ENCODE measurements at regions not wholly inside any gene's neighbourhood (a gene's known extent, or its start where the extent isn't known, plus 50 kb on each side); places are given as distances from the start of the nearest gene placed in this dataset.
"Not testable (repeated sequence)": the region's sequence is repeated elsewhere in the genome, so short reads cannot be mapped to it uniquely, and the experiment has no call there.

DNA sequence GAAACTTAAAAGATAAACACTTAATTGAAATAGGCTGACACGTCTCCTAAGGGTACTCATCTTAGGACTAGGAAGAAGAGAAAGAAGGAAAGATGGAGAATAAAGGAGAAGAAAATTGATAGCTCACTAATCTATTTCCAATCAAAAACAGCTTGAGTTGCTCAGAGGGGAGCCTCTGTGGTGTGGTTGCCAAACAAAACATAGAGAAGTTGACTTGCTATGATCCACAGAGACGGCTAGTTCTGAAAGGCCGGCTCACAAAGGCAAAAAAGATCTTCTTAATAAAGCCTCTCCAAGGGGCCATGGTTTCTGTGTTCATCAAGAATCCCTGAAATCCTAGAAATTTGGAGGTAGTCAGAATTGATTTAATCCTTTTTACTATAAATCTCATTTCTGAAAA lies 644.1 kb downstream of the LMO4 start:
- no peak for DNase-seq

DNA sequence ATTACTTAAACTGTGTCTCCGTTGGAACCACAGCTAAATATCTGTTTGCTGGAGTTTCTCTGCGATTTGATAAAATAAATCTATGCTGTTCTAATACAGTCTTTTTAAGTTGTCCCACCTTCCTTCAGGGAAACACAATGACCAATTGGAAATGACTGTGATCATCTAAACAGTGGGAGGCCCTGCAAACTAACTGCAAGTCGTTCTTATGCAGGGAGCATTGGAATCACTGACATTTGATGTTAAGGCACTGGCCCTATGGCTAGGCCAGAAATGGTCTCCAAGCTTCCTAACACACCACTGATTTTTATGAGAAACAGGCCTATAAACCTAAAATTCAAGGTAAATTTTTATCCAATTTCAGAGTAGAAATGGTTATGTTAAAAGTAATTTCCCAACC lies 645.2 kb downstream of the LMO4 start:
- no peak for DNase-seq

DNA sequence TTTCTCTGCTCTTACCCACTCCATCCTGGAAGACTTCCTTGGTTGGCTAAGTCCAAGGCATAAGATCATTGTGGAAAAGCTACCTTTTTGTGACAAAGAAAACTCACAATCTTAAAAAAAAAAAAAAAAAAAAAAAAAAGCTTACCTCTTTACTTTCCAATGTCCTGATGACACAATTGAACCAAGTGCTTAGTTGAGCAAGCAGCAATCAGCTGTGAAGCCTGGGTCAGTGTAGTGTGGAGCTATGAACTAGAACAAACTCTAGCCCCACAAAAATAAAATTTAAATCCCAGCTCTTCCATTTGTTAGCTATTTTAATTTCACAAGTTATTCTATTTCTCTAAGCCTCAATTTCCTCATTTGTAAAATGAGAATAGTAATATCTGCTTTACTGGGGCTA lies 647.6 kb downstream of the LMO4 start:
- no peak for DNase-seq

DNA sequence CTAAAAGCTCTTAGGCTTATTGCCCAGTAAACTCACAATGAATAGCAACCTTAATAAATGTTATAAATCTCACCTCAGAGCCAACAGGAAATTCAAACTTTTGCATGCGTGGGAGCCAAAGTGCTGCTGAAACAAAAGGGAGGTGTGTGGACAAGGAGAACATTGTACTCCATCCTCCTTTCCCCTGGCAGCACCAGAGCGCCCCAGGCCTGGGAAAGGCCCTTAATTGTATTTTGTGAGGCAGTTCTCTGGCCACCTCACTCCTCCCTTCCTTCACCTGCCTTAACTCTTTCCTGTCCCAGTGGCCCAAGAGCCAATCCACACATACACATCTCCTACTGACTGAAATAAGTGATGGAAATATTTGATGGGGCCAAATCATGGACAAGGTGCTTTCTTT lies 648.5 kb downstream of the LMO4 start:
- no peak for DNase-seq

DNA sequence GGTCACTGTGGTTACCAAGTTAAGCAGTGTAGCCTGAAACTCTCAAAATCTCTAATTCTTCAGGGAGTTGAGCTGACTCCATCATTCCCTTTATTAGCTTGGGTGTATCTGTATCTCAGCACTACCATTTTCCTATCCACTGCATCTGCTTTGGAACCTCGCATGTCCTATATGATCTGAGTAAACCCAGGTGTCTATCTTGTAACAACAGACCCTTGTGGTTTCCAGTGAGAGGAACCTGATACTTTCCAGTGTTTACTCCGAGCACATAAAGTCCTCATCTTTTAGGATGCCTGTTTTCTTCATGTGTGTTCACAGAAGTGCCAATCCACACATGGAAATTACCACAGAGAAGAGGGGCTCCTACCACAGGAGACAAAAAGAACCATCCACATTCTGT lies 650.4 kb downstream of the LMO4 start:
- no peak for DNase-seq

DNA sequence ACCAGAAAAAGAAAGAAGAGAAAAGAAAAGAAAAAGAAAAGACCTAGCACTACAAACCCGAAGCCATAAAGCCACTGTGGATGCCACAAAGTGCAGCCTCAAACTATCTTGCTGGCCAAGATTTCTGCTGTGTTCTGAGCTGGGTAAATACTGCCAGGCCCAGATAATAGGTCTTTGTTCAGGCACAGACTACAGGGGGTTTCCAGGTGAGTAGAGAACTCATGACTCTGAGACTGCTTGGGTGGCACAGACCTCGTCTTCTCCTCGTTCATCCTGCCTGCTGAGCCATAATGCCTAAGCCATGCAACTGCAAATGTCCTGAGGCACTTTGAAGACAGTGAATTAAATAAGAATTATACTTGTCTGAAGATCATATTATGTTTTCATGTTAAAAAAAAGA lies 651.8 kb downstream of the LMO4 start:
- DNase-seq = no peak

DNA sequence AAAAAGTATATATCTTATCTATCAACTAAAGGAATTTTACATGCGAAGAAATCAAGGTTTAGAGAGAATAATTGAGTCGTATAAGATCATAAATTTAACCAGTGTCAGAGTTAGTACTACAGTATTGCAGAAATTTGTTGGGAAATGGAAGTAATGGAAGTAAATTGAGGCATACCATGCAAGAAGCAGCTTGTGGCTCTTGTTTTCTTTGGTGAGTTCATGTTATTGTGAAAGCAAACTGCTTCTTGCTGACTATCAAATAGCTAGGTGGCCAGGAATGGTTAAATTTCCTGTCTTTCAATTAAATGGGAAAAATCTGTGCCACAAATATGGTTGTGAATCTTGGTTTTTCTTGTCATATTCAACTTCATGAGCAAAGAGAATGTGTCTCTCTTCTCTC lies 652.7 kb downstream of the LMO4 start:
- DNase-seq = no peak

DNA sequence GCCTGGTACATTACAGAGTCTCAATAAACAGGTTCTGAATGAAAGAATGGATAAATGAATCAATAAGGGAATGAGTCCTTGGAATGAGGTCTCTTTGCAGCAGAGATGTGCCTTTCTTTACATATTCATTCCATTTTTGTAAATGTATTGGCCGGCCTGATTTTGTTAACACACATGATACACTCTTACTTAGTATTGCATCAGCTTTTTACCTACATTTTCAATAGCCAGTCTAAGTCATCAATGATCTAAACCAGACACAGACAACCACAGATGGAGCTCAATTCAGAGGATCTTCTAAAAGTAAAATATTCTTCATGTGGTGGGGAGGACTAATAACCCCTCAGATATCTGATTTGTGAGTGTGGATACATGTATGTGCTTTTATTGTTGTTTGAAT lies 653.1 kb downstream of the LMO4 start:
- DNase-seq = no peak

DNA sequence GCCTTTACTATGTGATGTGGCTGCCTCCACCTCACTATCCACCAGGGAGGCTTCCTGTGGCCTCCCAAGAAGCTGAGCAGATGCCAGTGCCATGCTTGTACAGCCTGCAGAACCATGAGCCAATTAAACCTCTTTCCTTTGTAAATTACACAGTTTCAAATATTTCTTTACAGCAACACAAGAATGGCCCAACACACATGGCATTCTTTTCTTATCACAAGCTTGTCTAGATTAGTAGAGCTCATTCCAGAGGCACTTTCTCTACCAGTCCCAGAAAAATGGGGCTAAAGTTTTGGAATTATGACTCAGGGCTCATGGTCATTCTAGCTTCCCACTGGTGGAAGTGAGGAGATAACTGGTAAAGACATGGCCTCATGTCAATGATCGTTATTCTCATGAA lies 655.2 kb downstream of the LMO4 start:
- no peak for DNase-seq

DNA sequence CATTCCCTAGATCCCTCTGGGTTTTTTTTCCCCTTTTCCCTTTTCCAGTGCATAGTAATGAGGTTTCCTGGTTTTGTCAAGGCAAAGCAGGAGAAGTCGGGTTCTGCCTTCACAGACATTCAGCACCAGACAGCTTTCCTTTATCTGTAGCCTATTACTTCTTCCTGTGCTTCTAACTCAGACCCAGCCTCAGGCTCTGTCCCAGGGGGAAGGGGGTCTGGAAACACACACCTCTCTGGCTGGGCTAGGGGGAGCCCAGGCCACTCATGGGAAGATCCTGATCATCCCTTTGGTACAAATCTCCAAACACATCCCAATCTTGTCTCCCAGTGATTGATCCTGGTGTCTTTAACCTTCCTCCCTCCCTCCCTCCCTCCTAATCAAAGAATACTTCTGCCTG lies 656.4 kb downstream of the LMO4 start:
- no peak for DNase-seq

DNA sequence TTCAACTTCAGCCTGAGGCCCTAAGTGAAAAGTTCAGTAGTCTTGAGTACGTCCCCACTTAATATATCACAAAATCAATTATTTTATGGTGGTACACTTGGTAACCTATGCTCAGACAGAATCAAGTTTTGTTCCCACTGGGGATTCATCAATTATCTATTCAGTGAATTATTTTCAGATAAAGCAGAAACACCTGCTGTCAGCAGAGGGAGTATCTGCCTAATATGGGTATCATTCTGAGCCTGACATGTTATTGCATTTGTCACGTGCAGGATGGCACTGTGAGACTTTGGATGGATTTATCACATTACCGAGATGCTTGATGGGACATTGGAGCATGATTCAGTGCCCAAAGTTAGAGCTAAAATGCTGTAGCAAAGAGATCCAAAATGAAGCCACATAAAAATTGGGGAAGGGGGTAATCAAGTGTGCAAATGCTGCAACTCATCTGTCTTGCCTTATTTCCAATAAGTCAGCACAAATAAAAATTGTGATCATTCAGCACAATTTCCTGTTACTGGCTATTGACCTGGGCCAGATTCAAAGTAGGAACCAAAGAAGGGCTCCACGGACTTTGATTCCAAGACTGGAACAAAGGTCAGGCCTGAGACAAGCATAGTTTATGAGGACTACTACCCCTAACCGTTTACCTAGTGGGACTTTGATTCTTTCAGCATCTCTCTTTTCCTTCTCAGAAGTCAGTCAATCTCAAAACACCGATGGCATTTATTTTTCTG lies 657.6 kb downstream of the LMO4 start:
- DNase-seq = no peak

DNA sequence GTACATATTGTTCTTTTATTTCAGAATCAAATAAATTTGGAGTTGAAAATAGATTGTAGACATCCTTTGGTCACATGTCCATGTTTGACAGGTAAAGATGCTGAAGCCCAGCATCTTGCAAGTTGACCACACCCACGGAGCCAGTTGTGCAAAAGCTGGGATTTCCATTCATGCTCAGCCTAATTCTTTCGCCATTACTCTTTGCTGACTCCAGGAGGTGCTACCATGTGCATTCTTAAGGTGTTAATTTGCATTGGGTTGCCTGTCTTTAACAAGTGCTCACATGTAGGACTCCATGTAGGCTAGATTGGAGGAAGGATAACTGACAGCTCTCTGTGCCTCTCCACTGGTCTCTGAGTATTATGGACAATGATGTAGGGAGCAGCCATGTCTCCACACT lies 660.7 kb downstream of the LMO4 start:
- DNase-seq = no peak

DNA sequence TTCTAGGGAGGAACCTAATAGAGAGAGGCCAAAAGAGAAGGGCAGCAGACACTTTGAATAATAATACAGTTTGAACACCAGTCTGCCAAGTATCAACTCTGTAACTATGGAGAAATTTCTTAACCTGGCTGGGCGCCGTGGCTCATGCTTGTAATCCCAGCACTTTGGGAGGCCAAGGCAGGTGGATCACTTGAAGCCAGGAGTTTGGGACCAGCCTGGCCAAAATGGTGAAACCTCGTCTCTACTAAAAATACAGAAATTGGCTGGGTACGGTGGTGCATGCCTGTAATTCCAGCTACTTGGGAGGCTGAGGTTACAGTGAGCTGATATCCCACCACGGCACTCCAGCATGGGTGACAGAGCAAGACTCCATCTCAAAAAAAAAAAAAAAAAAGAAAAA lies 663.9 kb downstream of the LMO4 start:
- not testable (repeated sequence) for DNase-seq

DNA sequence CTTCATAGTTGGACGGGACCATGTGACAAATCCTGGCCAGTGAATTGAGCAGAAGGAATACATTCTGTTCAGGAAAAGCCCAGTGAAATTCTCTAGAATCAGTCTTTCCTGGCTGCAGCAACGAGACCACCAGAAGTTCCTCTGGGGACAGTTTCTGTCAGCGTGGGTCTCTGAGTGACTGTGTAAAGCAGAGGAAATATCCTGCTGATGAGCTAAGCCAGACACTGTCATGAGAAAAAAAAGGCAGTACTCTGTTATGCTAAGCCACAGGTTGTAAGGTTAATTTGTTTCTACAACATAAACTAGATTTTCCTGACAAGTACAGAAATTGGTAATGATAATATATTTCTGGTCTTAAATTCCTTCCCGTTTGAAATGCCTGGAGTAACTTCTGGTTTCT lies 664.4 kb downstream of the LMO4 start:
- no peak for DNase-seq

DNA sequence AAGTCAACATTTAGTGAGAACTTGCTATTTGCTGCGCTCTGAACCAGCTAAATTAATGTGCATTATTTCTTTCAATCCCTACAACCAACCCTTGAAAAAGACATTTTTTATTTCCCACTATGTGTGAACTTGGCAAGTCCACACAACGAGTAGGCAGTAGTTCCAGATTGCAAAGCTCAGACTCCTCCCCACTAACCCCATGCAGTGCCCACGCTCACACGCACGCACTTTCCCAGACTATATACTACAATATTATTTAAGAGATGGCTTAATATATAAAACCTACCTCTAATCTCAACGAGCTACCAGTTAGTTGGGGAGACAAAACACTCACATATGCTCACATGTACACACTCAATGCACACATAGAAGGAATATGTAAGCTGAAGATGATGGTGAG lies 671.2 kb downstream of the LMO4 start:
- no peak for DNase-seq

DNA sequence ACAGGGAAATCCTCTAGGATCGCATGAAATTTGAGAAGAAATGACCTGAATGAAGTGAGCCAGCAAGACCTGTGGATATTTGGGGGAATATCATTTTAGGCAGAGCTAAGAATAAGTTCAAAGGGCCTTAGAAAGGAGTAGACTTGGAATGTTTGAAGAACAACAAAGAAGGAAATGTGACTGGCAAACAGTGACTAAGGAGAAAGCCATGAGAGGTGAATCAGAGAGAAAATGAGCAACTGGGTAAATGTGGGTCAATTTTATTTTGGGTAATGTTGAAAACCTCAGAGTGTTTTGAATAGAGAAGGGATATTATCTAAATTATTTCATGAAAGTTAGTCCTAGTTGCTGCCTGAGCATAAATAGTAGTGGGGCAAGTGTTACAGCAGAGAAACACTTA lies 672.8 kb downstream of the LMO4 start:
- no peak for DNase-seq

DNA sequence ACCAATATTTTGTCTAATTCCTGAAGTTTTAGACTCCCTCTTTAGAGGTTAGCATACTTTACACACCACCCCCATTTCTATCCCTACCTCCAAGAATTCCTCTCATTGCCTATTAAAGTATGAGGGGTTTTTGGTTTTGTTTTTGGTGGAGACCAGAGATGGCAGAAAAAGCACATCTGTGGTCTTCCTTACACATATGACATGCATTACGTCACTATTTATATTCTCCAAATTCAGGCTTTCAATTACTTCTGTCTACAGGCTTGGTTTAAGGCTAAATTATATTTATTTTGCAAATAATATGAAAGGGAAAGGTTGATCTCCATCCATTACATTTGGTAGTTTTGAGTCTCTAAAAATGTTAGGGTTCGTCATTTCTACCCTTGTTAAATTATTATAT lies 674.6 kb downstream of the LMO4 start:
- DNase-seq = no peak

DNA sequence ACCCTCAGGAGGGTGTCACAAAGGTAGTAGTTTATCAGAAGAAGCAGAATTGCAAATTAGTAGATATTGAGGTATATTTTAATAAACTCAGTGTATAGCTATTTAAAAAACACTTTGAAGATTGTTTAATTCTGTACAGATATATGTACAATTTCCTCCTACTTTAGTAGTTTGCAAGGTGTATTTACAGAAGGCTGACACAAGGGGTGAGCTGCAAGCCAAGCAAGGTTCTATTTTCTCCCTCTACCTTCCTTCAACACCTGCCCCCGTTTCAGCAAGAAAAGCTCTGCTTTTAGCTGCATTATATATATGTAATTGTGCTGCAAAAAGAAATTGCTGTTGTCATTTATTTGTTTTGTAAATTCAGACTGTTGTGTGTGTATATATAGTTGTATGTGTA lies 674.2 kb upstream of the PKN2 start:
- DNase-seq = no peak

DNA sequence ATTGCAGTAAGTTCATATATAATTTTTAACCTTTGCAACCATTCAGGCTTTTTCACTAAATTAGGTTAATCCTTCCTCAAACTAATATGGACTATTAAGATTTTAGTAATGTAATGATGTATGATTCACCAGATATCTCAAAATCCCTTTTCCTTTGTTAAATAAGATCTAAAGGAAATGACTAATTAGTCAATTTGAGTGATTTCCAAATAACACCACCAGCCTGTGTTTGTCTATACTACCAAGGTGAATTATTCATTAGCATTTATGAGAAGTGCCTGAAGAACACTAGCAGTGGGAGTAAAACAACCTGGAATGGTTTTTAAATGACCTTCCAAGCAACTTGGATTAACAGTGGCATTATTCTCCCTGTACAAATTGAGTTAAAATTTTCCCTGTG lies 670.6 kb upstream of the PKN2 start:
- no peak for DNase-seq

DNA sequence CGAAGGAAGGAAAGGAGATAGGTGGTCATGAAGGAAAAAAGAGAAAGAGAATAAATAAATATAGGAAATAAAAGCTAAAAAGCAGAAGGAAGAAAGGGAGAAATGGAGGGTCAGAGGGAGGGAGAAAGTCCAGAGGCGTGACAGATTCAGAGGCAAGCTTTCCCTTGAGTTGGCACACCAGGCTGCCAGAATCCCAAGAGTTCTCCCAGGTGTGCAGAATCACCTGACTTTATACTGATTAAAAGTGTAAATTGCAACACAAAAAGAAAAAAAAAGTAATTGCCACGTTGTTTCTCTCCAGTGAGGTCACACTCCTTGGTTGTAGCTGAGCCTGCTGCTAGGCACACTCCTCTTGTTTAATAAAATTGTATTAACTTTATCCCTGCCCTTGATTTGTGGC lies 669.9 kb upstream of the PKN2 start:
- no peak for DNase-seq

DNA sequence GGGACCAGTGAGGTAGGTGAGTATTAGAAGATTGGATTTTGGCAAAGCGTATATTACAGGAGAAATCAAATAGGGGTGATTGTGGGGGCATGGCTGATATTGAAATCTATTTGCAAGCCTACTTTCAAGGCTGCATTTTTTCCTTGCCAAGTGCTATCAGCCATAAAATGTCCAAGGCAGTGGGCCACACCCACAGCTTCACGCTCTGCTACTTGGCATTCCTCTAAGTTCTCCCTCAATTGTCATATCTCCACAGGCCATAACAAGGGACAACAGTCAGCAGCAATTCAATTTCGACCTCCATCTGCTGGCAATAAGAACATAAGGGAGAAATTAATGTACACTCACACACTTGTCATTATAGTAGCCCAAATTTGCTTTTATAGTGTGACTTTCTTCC lies 667.1 kb upstream of the PKN2 start:
- no peak for DNase-seq

DNA sequence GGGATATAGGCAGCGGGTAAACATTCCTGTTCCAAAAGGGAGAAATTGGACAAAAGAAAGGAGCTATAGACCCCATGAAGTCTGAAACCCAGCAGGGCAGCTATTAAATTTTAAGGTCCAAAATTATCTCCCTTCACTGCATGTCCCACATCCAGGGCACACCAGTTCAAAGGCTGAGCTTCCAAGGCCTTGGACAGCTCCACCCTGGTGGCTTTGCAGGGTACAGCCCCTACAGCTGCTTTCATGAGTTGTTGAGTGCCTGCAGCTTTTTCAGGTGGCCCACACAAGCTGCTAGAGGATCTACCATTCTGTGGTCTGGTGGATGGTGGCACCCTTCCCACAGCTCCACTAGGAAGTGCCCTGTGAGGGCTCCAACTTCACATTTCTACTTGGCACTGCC lies 662.5 kb upstream of the PKN2 start:
- no peak for DNase-seq

DNA sequence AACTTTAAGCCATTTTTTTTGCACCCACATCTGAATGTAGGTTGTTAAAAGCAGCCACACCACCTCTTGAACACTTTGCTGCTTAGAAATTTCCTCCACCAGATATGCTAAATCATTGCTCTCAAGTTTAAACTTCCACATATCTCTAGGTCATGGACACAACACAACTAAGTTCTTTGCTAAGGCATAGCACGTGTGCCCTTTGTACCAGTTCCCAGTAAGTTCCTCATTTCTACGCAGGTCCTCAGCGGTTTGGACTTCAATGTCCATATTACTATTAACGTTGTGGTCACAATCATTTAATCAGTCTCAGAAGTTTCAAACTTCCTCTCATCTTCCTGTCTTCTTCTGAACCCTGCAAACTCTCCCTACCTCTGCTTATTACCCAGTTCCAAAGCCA lies 661.6 kb upstream of the PKN2 start:
- no peak for DNase-seq

DNA sequence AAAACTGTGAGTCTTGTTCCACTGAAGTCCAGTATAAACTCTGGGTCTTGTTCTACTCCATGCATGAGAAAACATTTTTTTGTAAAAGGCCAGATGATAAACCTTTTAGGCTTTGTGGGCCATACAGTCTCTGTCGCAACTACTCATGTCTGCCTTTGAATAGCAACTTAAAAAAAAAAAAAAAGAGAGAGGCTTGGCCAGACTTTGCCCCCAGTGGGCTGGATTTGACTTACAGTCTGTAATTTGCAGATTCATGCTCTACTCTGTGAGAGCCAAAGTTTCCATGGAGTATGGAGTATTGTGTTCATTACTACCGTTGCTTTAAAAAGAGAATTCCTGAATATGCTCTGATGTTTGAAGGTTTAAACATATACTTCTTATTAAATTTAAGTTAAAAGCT lies 654.9 kb upstream of the PKN2 start:
- no peak for DNase-seq

DNA sequence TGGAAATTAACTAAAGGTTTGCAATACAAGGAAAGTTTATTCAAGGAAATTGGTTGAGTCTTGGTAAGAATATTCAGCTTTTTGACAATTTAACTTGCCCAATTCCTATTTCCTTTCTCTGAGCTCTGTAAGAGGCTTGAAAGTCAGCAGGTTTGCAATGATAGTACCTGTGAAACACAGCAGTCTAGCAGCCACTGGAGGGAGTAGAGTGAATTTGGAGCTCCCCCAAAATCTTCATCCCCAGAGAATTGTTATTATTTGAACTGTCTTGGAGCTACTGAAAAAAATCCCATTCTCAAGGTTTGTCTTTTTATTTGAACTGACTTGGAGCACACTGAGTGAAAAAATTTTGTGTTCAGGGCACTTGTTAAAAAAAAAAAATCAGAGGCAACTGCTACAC lies 654.2 kb upstream of the PKN2 start:
- DNase-seq = no peak

DNA sequence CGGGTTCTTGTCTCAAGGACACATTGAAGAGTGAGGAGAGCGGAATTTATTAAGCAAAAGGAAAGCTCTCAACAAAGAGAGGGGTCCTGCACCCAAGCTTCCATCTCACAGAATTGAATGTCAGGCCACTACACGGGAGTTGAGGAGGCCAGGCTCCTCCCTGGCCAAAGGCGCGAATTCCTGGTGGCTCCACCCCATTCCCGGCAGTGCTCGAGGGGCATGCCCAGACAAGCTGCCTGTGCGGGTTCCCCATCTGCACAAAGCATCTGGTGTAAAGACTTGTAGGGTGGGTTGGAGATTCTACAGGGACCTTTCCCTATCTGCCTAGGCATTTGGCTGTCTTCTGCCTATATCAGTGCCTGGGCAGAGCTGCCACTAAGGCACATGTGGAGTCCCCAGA lies 648.5 kb upstream of the PKN2 start:
- no peak for DNase-seq

Data from DMS153 (cell line).